ENCODE measurements at regions not wholly inside any gene's neighbourhood (a gene's known extent, or its start where the extent isn't known, plus 50 kb on each side); places are given as distances from the start of the nearest gene placed in this dataset.
"Not testable (repeated sequence)": the region's sequence is repeated elsewhere in the genome, so short reads cannot be mapped to it uniquely, and the experiment has no call there.

DNA sequence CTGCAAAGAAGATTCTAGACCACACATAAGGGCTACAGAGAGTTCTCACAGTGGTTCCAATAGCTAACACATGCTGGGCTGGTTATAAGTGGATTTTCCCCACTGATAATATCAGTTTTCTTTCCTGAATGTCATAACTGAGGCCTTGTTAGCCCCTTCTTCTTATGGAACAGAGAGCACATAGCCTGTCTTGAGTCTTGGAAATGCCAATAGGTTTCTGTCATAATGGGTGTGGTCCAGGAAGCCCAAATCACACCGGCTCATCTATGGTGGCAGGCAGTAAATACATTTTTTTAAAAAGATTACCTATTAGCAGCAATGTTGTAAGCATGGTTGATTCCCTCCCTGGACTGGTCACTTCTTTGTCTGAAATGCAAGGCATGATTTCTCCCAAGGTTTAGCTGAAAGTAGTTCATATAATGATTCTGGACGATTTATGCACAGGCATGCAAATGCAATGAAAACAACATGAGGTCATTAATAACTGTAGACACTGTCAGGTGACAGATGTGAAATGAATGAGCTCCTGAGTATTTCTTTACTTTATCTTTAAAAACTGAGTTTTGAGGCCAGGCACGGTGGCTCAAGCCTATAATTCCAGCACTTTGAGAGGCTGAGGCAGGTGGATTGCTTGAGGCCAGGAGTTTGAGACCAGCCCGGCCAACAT lies 67.2 kb upstream of the ATP2C1 start:
- no peaks in the 10 kb centered on the region for H3K36me3 Mint-ChIP-seq (ENCODE audit: low read depth)
- TF ChIP-seq, protein P1, sequence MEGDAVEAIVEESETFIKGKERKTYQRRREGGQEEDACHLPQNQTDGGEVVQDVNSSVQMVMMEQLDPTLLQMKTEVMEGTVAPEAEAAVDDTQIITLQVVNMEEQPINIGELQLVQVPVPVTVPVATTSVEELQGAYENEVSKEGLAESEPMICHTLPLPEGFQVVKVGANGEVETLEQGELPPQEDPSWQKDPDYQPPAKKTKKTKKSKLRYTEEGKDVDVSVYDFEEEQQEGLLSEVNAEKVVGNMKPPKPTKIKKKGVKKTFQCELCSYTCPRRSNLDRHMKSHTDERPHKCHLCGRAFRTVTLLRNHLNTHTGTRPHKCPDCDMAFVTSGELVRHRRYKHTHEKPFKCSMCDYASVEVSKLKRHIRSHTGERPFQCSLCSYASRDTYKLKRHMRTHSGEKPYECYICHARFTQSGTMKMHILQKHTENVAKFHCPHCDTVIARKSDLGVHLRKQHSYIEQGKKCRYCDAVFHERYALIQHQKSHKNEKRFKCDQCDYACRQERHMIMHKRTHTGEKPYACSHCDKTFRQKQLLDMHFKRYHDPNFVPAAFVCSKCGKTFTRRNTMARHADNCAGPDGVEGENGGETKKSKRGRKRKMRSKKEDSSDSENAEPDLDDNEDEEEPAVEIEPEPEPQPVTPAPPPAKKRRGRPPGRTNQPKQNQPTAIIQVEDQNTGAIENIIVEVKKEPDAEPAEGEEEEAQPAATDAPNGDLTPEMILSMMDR (IDR thresholded peaks at IDR 0.05) = no peak
- H3K4me1 Mint-ChIP-seq = no peaks in the 10 kb centered on the region
- intact Hi-C loops (cut with micrococcal nuclease) = no loop called here
- ChIA-PET POLR2A (no interaction called here), CTCF (no interaction called here)
- H3K27me3 Mint-ChIP-seq = peaks cover 12% of the 10 kb centered on the region
- no peak overlapping the region for H3K4me3 Mint-ChIP-seq
- ATAC-seq (ENCODE audit: low read depth) = no peak
- H3K9me3 Mint-ChIP-seq = no peaks in the 10 kb centered on the region
- no peak overlapping the region for H3K27ac Mint-ChIP-seq
- DNase-seq = no peak

GRCh38 chr3:130827486-130827885 lies 66.4 kb upstream of the ATP2C1 start:
- Mint-ChIP-seq H3K27me3 (peaks cover 12% of the 10 kb centered on the region), H3K4me1 (no peaks in the 10 kb centered on the region), H3K36me3 (ENCODE audit: low read depth) (no peaks in the 10 kb centered on the region), H3K9me3 (no peaks in the 10 kb centered on the region), H3K27ac (no peak overlapping the region), H3K4me3 (no peak overlapping the region)
- ChIA-PET CTCF (no interaction called here), POLR2A (no interaction called here)
- TF ChIP-seq, protein P1 (IDR thresholded peaks at IDR 0.05) = no peak
- ATAC-seq (ENCODE audit: low read depth) = no peak
- DNase-seq = no peak
- intact Hi-C loops (cut with micrococcal nuclease) = no loop called here

DNA sequence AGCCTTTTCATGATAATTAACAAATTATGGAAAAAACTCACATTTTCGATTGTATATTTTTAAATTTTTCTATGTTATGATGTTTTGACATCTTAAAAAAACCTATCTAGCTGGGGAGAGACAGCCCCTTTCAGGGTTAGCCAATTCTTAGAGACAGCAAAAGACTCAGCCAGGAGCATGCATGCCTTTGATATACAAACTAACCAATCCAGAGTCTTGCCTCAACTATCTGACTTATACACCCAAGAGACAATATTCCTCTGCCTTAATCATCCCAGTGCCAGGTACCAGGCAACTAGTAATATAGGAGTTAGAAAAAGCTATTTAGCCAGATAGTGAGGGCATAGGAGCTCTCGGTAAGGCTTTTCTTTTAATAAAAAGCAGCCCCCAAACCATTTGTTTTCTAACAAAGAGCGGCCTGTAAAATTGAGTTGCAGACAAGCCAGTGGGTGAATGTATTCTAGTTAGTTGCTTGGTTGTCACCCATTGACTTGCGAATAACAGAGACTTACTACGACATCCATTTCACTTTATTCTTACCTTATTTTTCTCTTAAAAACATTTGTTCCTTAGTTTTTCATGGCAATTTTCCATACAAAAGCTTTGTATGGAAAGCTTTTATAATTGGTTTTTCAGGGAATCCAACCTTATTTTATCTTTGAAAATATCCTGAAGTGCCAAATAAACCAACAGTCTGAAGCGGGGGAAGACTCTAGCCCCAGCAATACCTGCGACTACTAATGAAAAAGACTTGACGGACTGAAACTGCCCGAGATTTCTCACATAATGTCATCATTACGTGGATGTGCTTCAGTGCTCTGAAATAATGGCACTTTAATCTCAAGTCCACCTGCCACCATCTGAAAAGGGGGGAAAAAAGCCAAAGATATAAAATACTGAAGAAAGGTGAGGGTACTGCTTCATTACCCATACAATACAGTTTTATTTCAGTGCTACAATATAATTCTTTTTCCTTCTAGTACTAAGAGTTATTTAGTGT lies 64.6 kb upstream of the ATP2C1 start:
- DNase-seq (no peak), ATAC-seq (ENCODE audit: low read depth) (no peak)
- Mint-ChIP-seq H3K4me1 (no peaks in the 10 kb centered on the region), H3K27ac (no peak overlapping the region), H3K27me3 (peaks cover 9% of the 10 kb centered on the region), H3K4me3 (no peak overlapping the region), H3K36me3 (ENCODE audit: low read depth) (no peaks in the 10 kb centered on the region), H3K9me3 (no peaks in the 10 kb centered on the region)
- TF ChIP-seq, protein P1 (IDR thresholded peaks at IDR 0.05) = no peak
- intact Hi-C loops (cut with micrococcal nuclease) = no loop called here
- POLR2A ChIA-PET = no interaction called here
- CTCF ChIA-PET = no interaction called here

DNA sequence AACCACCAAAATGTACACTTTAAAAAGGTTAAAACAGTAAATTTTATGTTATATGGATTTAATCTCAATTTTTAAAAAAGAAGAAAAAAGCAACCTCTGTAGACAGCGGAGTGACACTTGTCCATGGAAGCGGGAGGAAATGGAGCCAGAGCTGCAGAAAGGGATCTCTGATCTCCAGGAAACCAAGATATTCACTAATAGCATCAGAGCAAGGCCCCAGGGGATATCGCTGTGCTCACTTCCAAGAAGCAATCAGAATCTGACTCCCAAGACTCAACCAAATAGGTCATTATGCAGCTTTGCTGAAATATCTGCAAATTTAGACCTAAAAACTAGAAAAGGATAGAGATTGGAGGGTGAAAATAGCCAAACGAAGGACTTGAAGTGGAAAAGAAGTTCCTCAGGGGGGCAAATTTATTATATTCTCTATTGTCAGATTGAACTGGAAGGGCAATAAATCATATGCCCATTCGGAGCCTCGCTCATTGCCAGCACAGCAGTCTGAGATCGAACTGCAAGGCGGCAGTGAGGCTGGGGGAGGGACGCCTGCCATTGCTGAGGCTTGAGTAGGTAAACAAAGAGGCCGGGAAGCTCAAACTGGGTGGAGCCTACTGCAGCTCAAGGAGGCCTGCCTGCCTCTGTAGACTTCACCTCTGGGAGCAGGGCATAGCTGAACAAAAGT lies 62.0 kb upstream of the ATP2C1 start:
- DNase-seq = no peak
- Mint-ChIP-seq H3K9me3 (no peaks in the 10 kb centered on the region), H3K4me3 (no peak overlapping the region), H3K36me3 (ENCODE audit: low read depth) (no peaks in the 10 kb centered on the region), H3K4me1 (no peaks in the 10 kb centered on the region), H3K27ac (no peak overlapping the region), H3K27me3 (peaks cover 7% of the 10 kb centered on the region)
- CTCF ChIA-PET = no interaction called here
- intact Hi-C loops (cut with micrococcal nuclease) = no loop called here
- POLR2A ChIA-PET = no interaction called here
- no peak for ATAC-seq (ENCODE audit: low read depth)
- TF ChIP-seq, protein P1 (IDR thresholded peaks at IDR 0.05) = no peak

DNA sequence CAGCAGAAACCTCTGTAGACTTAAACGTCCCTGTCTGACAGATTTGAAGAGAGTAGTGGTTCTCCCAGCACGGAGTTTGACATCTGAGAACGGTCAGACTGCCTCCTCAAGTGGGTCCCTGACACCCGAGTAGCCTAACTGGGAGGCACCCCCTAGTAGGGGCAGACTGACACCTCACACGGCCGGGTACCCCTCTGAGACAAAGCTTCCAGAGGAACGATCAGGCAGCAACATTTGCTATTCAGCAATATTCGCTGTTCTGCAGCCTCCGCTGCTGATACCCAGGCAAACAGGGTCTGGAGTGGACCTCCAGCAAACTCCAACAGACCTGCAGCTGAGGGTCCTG lies 61.5 kb upstream of the ATP2C1 start:
- H3K36me3 Mint-ChIP-seq (ENCODE audit: low read depth); H3K27me3 Mint-ChIP-seq; H3K4me1 Mint-ChIP-seq; DNase-seq; H3K27ac Mint-ChIP-seq; CTCF ChIA-PET; intact Hi-C loops (cut with micrococcal nuclease); POLR2A ChIA-PET; H3K4me3 Mint-ChIP-seq; H3K9me3 Mint-ChIP-seq; ATAC-seq (ENCODE audit: low read depth): not testable (repeated sequence)
